ENCODE measurements at regions not wholly inside any gene's neighbourhood (a gene's known extent, or its start where the extent isn't known, plus 50 kb on each side); places are given as distances from the start of the nearest gene placed in this dataset.

DNA sequence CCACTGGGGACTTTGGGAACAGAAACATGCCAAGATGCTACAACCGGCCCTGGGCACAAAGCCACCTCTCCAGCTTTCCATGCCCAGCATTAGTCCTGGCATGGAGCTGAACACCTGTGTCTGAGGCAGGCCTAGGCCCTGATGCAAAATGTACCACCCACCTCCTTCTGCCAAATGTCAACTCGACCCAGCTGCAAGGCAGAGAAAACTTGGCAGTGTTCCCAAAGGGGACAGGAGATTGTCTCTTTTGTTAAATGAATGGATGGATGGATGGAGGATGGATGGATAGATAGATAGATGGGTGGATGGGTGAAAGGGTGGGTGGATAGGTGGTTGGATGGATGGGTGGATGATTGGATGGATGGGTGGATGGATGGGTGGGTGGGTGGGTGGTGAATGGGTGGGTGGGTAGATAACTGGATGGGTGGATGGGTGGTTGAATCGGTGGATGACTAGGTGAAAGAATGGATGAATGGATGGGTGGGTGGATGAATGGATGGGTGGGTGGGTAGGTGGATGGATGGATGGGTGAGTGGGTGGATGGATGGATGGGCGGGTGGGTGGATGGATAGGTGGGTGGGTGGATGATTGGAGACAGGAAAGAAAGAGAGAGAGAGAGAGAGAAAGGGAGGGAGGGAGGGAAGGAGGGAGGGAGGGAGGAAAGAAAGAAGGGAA is 73.4 kb upstream of the TNRC6C start:
- Histone ChIP-seq H3K27ac (ENCODE audit: extremely low read depth, low read depth, low read length) (no peak overlapping the region), H3K4me1 (ENCODE audit: control insufficient read depth, insufficient read depth, low read length) (0 out of 2 replicates have a peak, but pooled peaks cover 5% of the 10 kb centered on the region), H3K36me3 (ENCODE audit: control insufficient read depth in 2 of 2, insufficient read depth in 1 of 2, low read length in 2 of 2) (no peaks in the 10 kb centered on the region), H3K4me3 (ENCODE audit: low read depth, low read length) (no peak overlapping the region), H3K9me3 (ENCODE audit: control insufficient read depth, insufficient read depth, low read depth, low read length) (no peaks in the 10 kb centered on the region)
- ChIA-PET POLR2A (interaction anchor here (0.6 to 1.8 kb wide), 3 partner anchors 28 to 73 kb away, joined by 4 to 7 read pairs (median 4); partner anchors contain the start of gene TNRC6C), CTCF (interaction anchor here (0.5 to 1.8 kb wide), 3 partner anchors 48 to 256 kb away, joined by 3 to 6 read pairs (median 3); no protein-coding TSS in a partner anchor)
- TF ChIP-seq ZFHX2 (tag by site-specific recombination; conservative IDR thresholded peaks at IDR 0.05) (peak; percentile 87), ZNF747 (tag by site-specific recombination; IDR thresholded peaks at IDR 0.05) (no peak), EGR2 (tag by site-specific recombination; IDR thresholded peaks at IDR 0.05; ENCODE audit: low read depth) (peak; percentile 90), ZNF24 (tag by site-specific recombination; IDR thresholded peaks at IDR 0.05) (no peak)

DNA sequence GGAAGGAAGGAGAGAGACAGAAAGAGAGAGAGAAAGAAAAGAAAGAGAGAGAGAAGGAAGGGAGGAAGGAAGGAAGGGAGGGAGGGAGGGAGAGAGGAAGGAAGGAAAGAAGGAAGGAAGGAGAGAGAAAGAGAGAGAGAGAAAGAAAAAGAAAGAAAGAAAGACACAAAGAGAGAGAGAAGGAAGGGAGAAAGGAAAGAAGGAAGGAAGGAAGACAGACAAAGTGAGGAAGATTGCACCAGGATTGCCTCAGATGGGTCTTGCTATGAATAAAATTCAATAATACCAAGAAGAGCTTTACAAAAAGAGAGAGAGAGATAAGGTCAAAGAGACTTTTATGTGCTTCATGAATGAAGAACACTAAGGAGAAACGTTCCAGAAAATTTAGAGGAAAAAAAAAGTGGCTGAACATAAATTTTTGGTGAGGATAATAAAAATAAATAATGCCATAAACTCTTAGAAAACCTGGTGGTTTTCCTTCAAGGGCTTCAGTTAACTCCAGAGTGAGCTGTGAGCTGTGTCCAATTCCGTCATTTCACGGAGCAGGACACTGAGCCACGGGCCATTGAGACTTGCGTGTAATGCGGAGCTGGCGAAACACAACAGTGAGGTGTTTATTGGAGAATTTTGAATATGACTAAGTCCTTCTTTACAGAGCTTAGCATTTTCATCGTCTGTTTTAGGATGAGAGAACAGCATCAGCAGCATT is 72.7 kb upstream of the TNRC6C start:
- Histone ChIP-seq H3K27ac (ENCODE audit: extremely low read depth, low read depth, low read length) (no peak overlapping the region), H3K4me3 (ENCODE audit: low read depth, low read length) (no peak overlapping the region), H3K4me1 (ENCODE audit: control insufficient read depth, insufficient read depth, low read length) (0 out of 2 replicates have a peak, but pooled peaks cover 5% of the 10 kb centered on the region), H3K9me3 (ENCODE audit: control insufficient read depth, insufficient read depth, low read depth, low read length) (no peaks in the 10 kb centered on the region), H3K36me3 (ENCODE audit: control insufficient read depth in 2 of 2, insufficient read depth in 1 of 2, low read length in 2 of 2) (no peaks in the 10 kb centered on the region)
- TF ChIP-seq, protein P1, sequence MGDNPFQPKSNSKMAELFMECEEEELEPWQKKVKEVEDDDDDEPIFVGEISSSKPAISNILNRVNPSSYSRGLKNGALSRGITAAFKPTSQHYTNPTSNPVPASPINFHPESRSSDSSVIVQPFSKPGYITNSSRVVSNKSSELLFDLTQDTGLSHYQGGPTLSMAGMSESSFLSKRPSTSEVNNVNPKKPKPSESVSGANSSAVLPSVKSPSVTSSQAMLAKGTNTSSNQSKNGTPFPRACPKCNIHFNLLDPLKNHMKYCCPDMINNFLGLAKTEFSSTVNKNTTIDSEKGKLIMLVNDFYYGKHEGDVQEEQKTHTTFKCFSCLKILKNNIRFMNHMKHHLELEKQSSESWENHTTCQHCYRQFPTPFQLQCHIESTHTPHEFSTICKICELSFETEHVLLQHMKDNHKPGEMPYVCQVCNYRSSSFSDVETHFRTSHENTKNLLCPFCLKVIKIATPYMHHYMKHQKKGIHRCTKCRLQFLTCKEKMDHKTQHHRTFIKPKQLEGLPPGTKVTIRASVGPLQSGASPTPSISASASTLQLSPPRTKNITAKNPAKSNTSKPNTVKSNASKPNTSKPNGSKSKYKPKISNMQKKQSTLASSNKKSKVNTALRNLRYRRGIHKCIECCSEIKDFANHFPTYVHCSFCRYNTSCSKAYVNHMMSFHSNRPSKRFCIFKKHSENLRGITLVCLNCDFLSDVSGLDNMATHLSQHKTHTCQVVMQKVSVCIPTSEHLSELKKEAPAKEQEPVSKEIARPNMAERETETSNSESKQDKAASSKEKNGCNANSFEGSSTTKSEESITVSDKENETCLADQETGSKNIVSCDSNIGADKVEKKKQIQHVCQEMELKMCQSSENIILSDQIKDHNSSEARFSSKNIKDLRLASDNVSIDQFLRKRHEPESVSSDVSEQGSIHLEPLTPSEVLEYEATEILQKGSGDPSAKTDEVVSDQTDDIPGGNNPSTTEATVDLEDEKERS (tag by site-specific recombination; IDR thresholded peaks at IDR 0.05): no peak
- TF ChIP-seq ZNF366 (tag by site-specific recombination; conservative IDR thresholded peaks at IDR 0.05): peak; percentile 95
- TF ChIP-seq ZNF596 (tag by site-specific recombination; IDR thresholded peaks at IDR 0.05): peak; percentile 66; the same call in 1 of the 2 replicates
- POLR2A ChIA-PET: interaction anchor here (0.6 to 2.3 kb wide), 2 partner anchors 72 to 428 kb away, joined by 5 to 17 read pairs; partner anchors contain the start of gene TNRC6C
- CTCF ChIA-PET: interaction anchor here (0.5 to 1.8 kb wide), 4 partner anchors 9 to 128 kb away, joined by 3 to 6 read pairs (median 3); no protein-coding TSS in a partner anchor

DNA sequence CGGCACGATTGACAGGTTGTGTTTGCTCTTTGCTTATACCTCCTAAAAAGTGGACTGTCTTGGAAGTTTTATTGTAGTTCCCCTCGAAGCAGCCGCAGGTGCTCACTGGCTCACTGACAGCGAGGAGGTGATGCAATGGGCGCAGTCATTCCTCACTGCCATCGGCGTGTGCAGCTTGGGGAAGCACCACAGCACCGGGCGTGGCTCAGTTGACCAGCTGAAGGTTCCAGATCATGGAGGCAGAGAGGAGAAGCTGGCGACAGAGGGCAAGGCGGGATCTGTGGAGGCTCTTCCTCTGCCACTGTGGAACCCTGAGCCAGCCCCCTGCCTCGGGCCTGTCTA is 72.1 kb upstream of the TNRC6C start:
- Histone ChIP-seq H3K36me3 (ENCODE audit: control insufficient read depth in 2 of 2, insufficient read depth in 1 of 2, low read length in 2 of 2) (no peaks in the 10 kb centered on the region), H3K27ac (ENCODE audit: extremely low read depth, low read depth, low read length) (no peak overlapping the region), H3K4me3 (ENCODE audit: low read depth, low read length) (no peak overlapping the region), H3K9me3 (ENCODE audit: control insufficient read depth, insufficient read depth, low read depth, low read length) (no peaks in the 10 kb centered on the region), H3K4me1 (ENCODE audit: control insufficient read depth, insufficient read depth, low read length) (0 out of 2 replicates have a peak, but pooled peaks cover 5% of the 10 kb centered on the region)
- ChIA-PET POLR2A (interaction anchor here (0.6 to 2.3 kb wide), 2 partner anchors 72 to 427 kb away, joined by 5 to 17 read pairs; partner anchors contain the start of gene TNRC6C), CTCF (interaction anchor here (0.5 to 1.8 kb wide), 4 partner anchors 9 to 127 kb away, joined by 3 to 6 read pairs (median 3); no protein-coding TSS in a partner anchor)
- no peak for TF ChIP-seq FEZF1 (tag by site-specific recombination; IDR thresholded peaks at IDR 0.05)
- TF ChIP-seq KLF8 (tag by site-specific recombination; IDR thresholded peaks at IDR 0.05): peak; percentile 19; the same call in 1 of the 2 replicates
- no peak for TF ChIP-seq ZNF776 (tag by site-specific recombination; IDR thresholded peaks at IDR 0.05; ENCODE audit: borderline replicate concordance)
- TF ChIP-seq, protein P2, sequence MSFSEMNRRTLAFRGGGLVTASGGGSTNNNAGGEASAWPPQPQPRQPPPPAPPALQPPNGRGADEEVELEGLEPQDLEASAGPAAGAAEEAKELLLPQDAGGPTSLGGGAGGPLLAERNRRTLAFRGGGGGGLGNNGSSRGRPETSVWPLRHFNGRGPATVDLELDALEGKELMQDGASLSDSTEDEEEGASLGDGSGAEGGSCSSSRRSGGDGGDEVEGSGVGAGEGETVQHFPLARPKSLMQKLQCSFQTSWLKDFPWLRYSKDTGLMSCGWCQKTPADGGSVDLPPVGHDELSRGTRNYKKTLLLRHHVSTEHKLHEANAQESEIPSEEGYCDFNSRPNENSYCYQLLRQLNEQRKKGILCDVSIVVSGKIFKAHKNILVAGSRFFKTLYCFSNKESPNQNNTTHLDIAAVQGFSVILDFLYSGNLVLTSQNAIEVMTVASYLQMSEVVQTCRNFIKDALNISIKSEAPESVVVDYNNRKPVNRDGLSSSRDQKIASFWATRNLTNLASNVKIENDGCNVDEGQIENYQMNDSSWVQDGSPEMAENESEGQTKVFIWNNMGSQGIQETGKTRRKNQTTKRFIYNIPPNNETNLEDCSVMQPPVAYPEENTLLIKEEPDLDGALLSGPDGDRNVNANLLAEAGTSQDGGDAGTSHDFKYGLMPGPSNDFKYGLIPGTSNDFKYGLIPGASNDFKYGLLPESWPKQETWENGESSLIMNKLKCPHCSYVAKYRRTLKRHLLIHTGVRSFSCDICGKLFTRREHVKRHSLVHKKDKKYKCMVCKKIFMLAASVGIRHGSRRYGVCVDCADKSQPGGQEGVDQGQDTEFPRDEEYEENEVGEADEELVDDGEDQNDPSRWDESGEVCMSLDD (tag by site-specific recombination; IDR thresholded peaks at IDR 0.05): 0 out of 2 replicates have a peak, but pooled peaks have one; percentile 31
- TF ChIP-seq, protein P3, sequence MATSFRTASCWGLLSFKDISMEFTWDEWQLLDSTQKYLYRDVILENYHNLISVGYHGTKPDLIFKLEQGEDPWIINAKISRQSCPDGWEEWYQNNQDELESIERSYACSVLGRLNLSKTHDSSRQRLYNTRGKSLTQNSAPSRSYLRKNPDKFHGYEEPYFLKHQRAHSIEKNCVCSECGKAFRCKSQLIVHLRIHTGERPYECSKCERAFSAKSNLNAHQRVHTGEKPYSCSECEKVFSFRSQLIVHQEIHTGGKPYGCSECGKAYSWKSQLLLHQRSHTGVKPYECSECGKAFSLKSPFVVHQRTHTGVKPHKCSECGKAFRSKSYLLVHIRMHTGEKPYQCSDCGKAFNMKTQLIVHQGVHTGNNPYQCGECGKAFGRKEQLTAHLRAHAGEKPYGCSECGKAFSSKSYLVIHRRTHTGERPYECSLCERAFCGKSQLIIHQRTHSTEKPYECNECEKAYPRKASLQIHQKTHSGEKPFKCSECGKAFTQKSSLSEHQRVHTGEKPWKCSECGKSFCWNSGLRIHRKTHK (tag by site-specific recombination; IDR thresholded peaks at IDR 0.05): 0 out of 2 replicates have a peak, but pooled peaks have one; percentile 7
- TF ChIP-seq, protein P4, sequence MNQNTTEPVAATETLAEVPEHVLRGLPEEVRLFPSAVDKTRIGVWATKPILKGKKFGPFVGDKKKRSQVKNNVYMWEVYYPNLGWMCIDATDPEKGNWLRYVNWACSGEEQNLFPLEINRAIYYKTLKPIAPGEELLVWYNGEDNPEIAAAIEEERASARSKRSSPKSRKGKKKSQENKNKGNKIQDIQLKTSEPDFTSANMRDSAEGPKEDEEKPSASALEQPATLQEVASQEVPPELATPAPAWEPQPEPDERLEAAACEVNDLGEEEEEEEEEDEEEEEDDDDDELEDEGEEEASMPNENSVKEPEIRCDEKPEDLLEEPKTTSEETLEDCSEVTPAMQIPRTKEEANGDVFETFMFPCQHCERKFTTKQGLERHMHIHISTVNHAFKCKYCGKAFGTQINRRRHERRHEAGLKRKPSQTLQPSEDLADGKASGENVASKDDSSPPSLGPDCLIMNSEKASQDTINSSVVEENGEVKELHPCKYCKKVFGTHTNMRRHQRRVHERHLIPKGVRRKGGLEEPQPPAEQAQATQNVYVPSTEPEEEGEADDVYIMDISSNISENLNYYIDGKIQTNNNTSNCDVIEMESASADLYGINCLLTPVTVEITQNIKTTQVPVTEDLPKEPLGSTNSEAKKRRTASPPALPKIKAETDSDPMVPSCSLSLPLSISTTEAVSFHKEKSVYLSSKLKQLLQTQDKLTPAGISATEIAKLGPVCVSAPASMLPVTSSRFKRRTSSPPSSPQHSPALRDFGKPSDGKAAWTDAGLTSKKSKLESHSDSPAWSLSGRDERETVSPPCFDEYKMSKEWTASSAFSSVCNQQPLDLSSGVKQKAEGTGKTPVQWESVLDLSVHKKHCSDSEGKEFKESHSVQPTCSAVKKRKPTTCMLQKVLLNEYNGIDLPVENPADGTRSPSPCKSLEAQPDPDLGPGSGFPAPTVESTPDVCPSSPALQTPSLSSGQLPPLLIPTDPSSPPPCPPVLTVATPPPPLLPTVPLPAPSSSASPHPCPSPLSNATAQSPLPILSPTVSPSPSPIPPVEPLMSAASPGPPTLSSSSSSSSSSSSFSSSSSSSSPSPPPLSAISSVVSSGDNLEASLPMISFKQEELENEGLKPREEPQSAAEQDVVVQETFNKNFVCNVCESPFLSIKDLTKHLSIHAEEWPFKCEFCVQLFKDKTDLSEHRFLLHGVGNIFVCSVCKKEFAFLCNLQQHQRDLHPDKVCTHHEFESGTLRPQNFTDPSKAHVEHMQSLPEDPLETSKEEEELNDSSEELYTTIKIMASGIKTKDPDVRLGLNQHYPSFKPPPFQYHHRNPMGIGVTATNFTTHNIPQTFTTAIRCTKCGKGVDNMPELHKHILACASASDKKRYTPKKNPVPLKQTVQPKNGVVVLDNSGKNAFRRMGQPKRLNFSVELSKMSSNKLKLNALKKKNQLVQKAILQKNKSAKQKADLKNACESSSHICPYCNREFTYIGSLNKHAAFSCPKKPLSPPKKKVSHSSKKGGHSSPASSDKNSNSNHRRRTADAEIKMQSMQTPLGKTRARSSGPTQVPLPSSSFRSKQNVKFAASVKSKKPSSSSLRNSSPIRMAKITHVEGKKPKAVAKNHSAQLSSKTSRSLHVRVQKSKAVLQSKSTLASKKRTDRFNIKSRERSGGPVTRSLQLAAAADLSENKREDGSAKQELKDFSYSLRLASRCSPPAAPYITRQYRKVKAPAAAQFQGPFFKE (tag by site-specific recombination; IDR thresholded peaks at IDR 0.05; ENCODE audit: borderline replicate concordance): no peak
